ENCODE measurements at regions not wholly inside any gene's neighbourhood (a gene's known extent, or its start where the extent isn't known, plus 50 kb on each side); places are given as distances from the start of the nearest gene placed in this dataset. TPM values are rescaled to one million over a fixed set of nuclear protein-coding genes. Genes with fewer than 3 reads are reported as not detected.
"Not testable (repeated sequence)": the region's sequence is repeated elsewhere in the genome, so short reads cannot be mapped to it uniquely, and the experiment has no call there.

- H3K9me3 ChIP-seq (ENCODE audit: control insufficient read depth in 4 of 4, insufficient read depth in 3 of 4, low read length in 3 of 4); H3K36me3 ChIP-seq (ENCODE audit: control insufficient read depth in 4 of 4, insufficient read depth in 4 of 4, low read length in 4 of 4); H3K27ac ChIP-seq (ENCODE audit: low read depth in 1 of 2, low read length in 1 of 2); H3K4me1 ChIP-seq (ENCODE audit: control insufficient read depth in 5 of 5, insufficient read depth in 5 of 5, low read length in 5 of 5); H3K9ac ChIP-seq (ENCODE audit: insufficient read depth in 1 of 2, low read length in 2 of 2); DNase-seq; H3K4me3 ChIP-seq; ATAC-seq (ENCODE audit: insufficient read depth, low FRiP score); H3K27me3 ChIP-seq (ENCODE audit: control insufficient read depth in 3 of 3, insufficient read depth in 3 of 3, low read length in 2 of 3): not testable (repeated sequence)
- 43 to 67% methylated on average over 7 to 8 of the region's 9 CpGs for WGBS, 2 donors
Measured at GRCh38 chr9:138216817-138217216, 339.2 kb downstream of the CACNA1B start.

GRCh38 chr9:138217284-138217850, 339.8 kb downstream of the CACNA1B start:
- H3K4me1 ChIP-seq (ENCODE audit: control insufficient read depth in 5 of 5, insufficient read depth in 5 of 5, low read length in 5 of 5); H3K27me3 ChIP-seq (ENCODE audit: control insufficient read depth in 3 of 3, insufficient read depth in 3 of 3, low read length in 2 of 3); H3K36me3 ChIP-seq (ENCODE audit: control insufficient read depth in 4 of 4, insufficient read depth in 4 of 4, low read length in 4 of 4); H3K9me3 ChIP-seq (ENCODE audit: control insufficient read depth in 4 of 4, insufficient read depth in 3 of 4, low read length in 3 of 4); H3K9ac ChIP-seq (ENCODE audit: insufficient read depth in 1 of 2, low read length in 2 of 2); H3K4me3 ChIP-seq; DNase-seq: not testable (repeated sequence)
- peak; percentile 28 for ATAC-seq (ENCODE audit: insufficient read depth, low FRiP score)
- peak overlapping the region in 1 of 2 donors; percentile 59 for H3K27ac ChIP-seq (ENCODE audit: low read depth in 1 of 2, low read length in 1 of 2)
- WGBS, 2 donors = 5 to 39% methylated on average over 2 to 4 of the region's 5 CpGs

GRCh38 chr9:138219249-138219648, 341.7 kb downstream of the CACNA1B start:
- not testable (repeated sequence) for H3K4me1 ChIP-seq (ENCODE audit: control insufficient read depth in 5 of 5, insufficient read depth in 5 of 5, low read length in 5 of 5); H3K9me3 ChIP-seq (ENCODE audit: control insufficient read depth in 4 of 4, insufficient read depth in 3 of 4, low read length in 3 of 4); H3K4me3 ChIP-seq; H3K27me3 ChIP-seq (ENCODE audit: control insufficient read depth in 3 of 3, insufficient read depth in 3 of 3, low read length in 2 of 3); H3K9ac ChIP-seq (ENCODE audit: insufficient read depth in 1 of 2, low read length in 2 of 2); DNase-seq; H3K36me3 ChIP-seq (ENCODE audit: control insufficient read depth in 4 of 4, insufficient read depth in 4 of 4, low read length in 4 of 4); H3K27ac ChIP-seq (ENCODE audit: low read depth in 1 of 2, low read length in 1 of 2); ATAC-seq (ENCODE audit: insufficient read depth, low FRiP score)
- WGBS, 2 donors = 86 to 91% methylated on average over 12 to 17 of the region's 17 CpGs

GRCh38 chr9:138221446-138222054, 344.0 kb downstream of the CACNA1B start:
- not testable (repeated sequence) for H3K4me1 ChIP-seq (ENCODE audit: control insufficient read depth in 5 of 5, insufficient read depth in 5 of 5, low read length in 5 of 5); H3K9ac ChIP-seq (ENCODE audit: insufficient read depth in 1 of 2, low read length in 2 of 2); H3K27me3 ChIP-seq (ENCODE audit: control insufficient read depth in 3 of 3, insufficient read depth in 3 of 3, low read length in 2 of 3); ATAC-seq (ENCODE audit: insufficient read depth, low FRiP score); H3K36me3 ChIP-seq (ENCODE audit: control insufficient read depth in 4 of 4, insufficient read depth in 4 of 4, low read length in 4 of 4); H3K27ac ChIP-seq (ENCODE audit: low read depth in 1 of 2, low read length in 1 of 2); H3K4me3 ChIP-seq; DNase-seq; H3K9me3 ChIP-seq (ENCODE audit: control insufficient read depth in 4 of 4, insufficient read depth in 3 of 4, low read length in 3 of 4)
- 77 to 87% methylated on average over 6 to 7 of the region's 18 CpGs for WGBS, 2 donors

GRCh38 chr9:138237099-138237498, 359.5 kb downstream of the CACNA1B start:
- H3K9ac ChIP-seq (ENCODE audit: insufficient read depth in 1 of 2, low read length in 2 of 2); H3K36me3 ChIP-seq (ENCODE audit: control insufficient read depth in 4 of 4, insufficient read depth in 4 of 4, low read length in 4 of 4); H3K9me3 ChIP-seq (ENCODE audit: control insufficient read depth in 4 of 4, insufficient read depth in 3 of 4, low read length in 3 of 4); H3K27ac ChIP-seq (ENCODE audit: low read depth in 1 of 2, low read length in 1 of 2); H3K27me3 ChIP-seq (ENCODE audit: control insufficient read depth in 3 of 3, insufficient read depth in 3 of 3, low read length in 2 of 3); H3K4me1 ChIP-seq (ENCODE audit: control insufficient read depth in 5 of 5, insufficient read depth in 5 of 5, low read length in 5 of 5); DNase-seq; ATAC-seq (ENCODE audit: insufficient read depth, low FRiP score); H3K4me3 ChIP-seq: not testable (repeated sequence)
- WGBS, 2 donors = no CpG with 5 or more reads among the region's 2 CpGs

GRCh38 chr9:138282903-138283302, 405.3 kb downstream of the CACNA1B start:
- ATAC-seq (ENCODE audit: insufficient read depth, low FRiP score); H3K9me3 ChIP-seq (ENCODE audit: control insufficient read depth in 4 of 4, insufficient read depth in 3 of 4, low read length in 3 of 4); H3K9ac ChIP-seq (ENCODE audit: insufficient read depth in 1 of 2, low read length in 2 of 2); H3K36me3 ChIP-seq (ENCODE audit: control insufficient read depth in 4 of 4, insufficient read depth in 4 of 4, low read length in 4 of 4); DNase-seq; H3K4me3 ChIP-seq; H3K27ac ChIP-seq (ENCODE audit: low read depth in 1 of 2, low read length in 1 of 2); H3K27me3 ChIP-seq (ENCODE audit: control insufficient read depth in 3 of 3, insufficient read depth in 3 of 3, low read length in 2 of 3); H3K4me1 ChIP-seq (ENCODE audit: control insufficient read depth in 5 of 5, insufficient read depth in 5 of 5, low read length in 5 of 5): not testable (repeated sequence)
- WGBS, 2 donors = no CpG with 5 or more reads among the region's 11 CpGs

Small RNA genes in the stretch of these regions (small RNA-seq; reads per million reads assigned to genes)
- gene RNU6-785P (ENCODE audit: low replicate concordance) = not detected
